ENCODE measurements at regions not wholly inside any gene's neighbourhood (a gene's known extent, or its start where the extent isn't known, plus 50 kb on each side); places are given as distances from the start of the nearest gene placed in this dataset.

- no peak for TF ChIP-seq EZH2 (IDR thresholded peaks at IDR 0.05; ENCODE audit: insufficient read depth, poor library complexity, severe bottlenecking)
- no peak for TF ChIP-seq EZH2phosphoT487 (IDR thresholded peaks at IDR 0.05; ENCODE audit: insufficient read depth, low read depth)
These were observed 694.2 kb downstream of the BRINP3 start for GRCh38 chr1:189783456-189783855.
